ENCODE measurements at regions not wholly inside any gene's neighbourhood (a gene's known extent, or its start where the extent isn't known, plus 50 kb on each side); places are given as distances from the start of the nearest gene placed in this dataset.
"Not testable (repeated sequence)": the region's sequence is repeated elsewhere in the genome, so short reads cannot be mapped to it uniquely, and the experiment has no call there.

- DNase-seq (ENCODE audit: low read depth in 2 of 2): no peak
Observed at GRCh38 chr3:181534781-181535221, 176.9 kb upstream of the SOX2 start.

GRCh38 chr3:181533811-181534210, 177.9 kb upstream of the SOX2 start:
- DNase-seq (ENCODE audit: low read depth in 2 of 2): no peak

- DNase-seq (ENCODE audit: low read depth in 2 of 2): no peak
Observed at GRCh38 chr3:181530584-181530983, 181.1 kb upstream of the SOX2 start.

- DNase-seq (ENCODE audit: low read depth in 2 of 2): no peak
Observed at GRCh38 chr3:181521831-181522230, 189.9 kb upstream of the SOX2 start.

GRCh38 chr3:181518222-181518621, 193.5 kb upstream of the SOX2 start:
- DNase-seq (ENCODE audit: low read depth in 2 of 2): no peak

GRCh38 chr3:181512787-181513186, 198.9 kb upstream of the SOX2 start:
- no peak for DNase-seq (ENCODE audit: low read depth in 2 of 2)

GRCh38 chr3:181510500-181510899, 201.2 kb upstream of the SOX2 start:
- no peak for DNase-seq (ENCODE audit: low read depth in 2 of 2)

GRCh38 chr3:181497358-181497757, 214.4 kb upstream of the SOX2 start:
- DNase-seq (ENCODE audit: low read depth in 2 of 2): no peak

- DNase-seq (ENCODE audit: low read depth in 2 of 2): no peak
Observed at GRCh38 chr3:181493423-181493822, 218.3 kb upstream of the SOX2 start.

GRCh38 chr3:181488536-181488935, 223.2 kb upstream of the SOX2 start:
- DNase-seq (ENCODE audit: low read depth in 2 of 2): no peak

- no peak for DNase-seq (ENCODE audit: low read depth in 2 of 2)
Observed at GRCh38 chr3:181487236-181487978, 224.3 kb upstream of the SOX2 start.

GRCh38 chr3:181486141-181486885, 225.4 kb upstream of the SOX2 start:
- DNase-seq (ENCODE audit: low read depth in 2 of 2): peak; percentile 1 to 18

GRCh38 chr3:181484026-181484425, 227.7 kb upstream of the SOX2 start:
- DNase-seq (ENCODE audit: low read depth in 2 of 2): no peak

GRCh38 chr3:181475146-181475545, 236.6 kb upstream of the SOX2 start:
- DNase-seq (ENCODE audit: low read depth in 2 of 2): not testable (repeated sequence)

GRCh38 chr3:181470349-181470748, 241.4 kb upstream of the SOX2 start:
- no peak for DNase-seq (ENCODE audit: low read depth in 2 of 2)

- no peak for DNase-seq (ENCODE audit: low read depth in 2 of 2)
Observed at GRCh38 chr3:181464033-181464694, 247.6 kb upstream of the SOX2 start.

GRCh38 chr3:181461381-181461780, 250.3 kb upstream of the SOX2 start:
- no peak for DNase-seq (ENCODE audit: low read depth in 2 of 2)

- no peak for DNase-seq (ENCODE audit: low read depth in 2 of 2)
Observed at GRCh38 chr3:181459516-181459915, 252.2 kb upstream of the SOX2 start.

GRCh38 chr3:181458857-181459256, 252.9 kb upstream of the SOX2 start:
- DNase-seq (ENCODE audit: low read depth in 2 of 2): no peak

GRCh38 chr3:181457756-181458155, 254.0 kb upstream of the SOX2 start:
- DNase-seq (ENCODE audit: low read depth in 2 of 2): no peak

- DNase-seq (ENCODE audit: low read depth in 2 of 2): no peak
Observed at GRCh38 chr3:181457190-181457589, 254.5 kb upstream of the SOX2 start.

GRCh38 chr3:181455276-181455675, 256.4 kb upstream of the SOX2 start:
- DNase-seq (ENCODE audit: low read depth in 2 of 2): no peak
